NCI-H2029 (cell line): ENCODE measurements at regions not wholly inside any gene's neighbourhood (a gene's known extent, or its start where the extent isn't known, plus 50 kb on each side); places are given as distances from the start of the nearest gene placed in this dataset.
"Not testable (repeated sequence)": the region's sequence is repeated elsewhere in the genome, so short reads cannot be mapped to it uniquely, and the experiment has no call there.

ENCODE experiments used
- DNase-seq: peaks from one replicate; lab custom pipeline; 2025; lab: John Stamatoyannopoulos, UW

- DNase-seq = no peak
These were observed 250.4 kb upstream of the SLC16A7 start for GRCh38 chr12:59345406-59345805.

- DNase-seq = no peak
These were observed 251.6 kb upstream of the SLC16A7 start for GRCh38 chr12:59344224-59344623.

GRCh38 chr12:59329462-59329861 lies 266.4 kb upstream of the SLC16A7 start:
- DNase-seq = no peak

- DNase-seq = not testable (repeated sequence)
These were observed 267.3 kb upstream of the SLC16A7 start for GRCh38 chr12:59328395-59329075.

GRCh38 chr12:59326457-59326856 lies 269.4 kb upstream of the SLC16A7 start:
- DNase-seq = not testable (repeated sequence)

GRCh38 chr12:59322473-59322872 lies 273.4 kb upstream of the SLC16A7 start:
- peak; percentile 57 for DNase-seq

GRCh38 chr12:59321278-59321677 lies 274.6 kb upstream of the SLC16A7 start:
- no peak for DNase-seq

- DNase-seq = no peak
These were observed 275.7 kb upstream of the SLC16A7 start for GRCh38 chr12:59320112-59320511.

GRCh38 chr12:59318940-59319339 lies 276.9 kb upstream of the SLC16A7 start:
- DNase-seq = no peak

GRCh38 chr12:59317598-59317997 lies 278.2 kb upstream of the SLC16A7 start:
- no peak for DNase-seq

GRCh38 chr12:59316938-59317337 lies 278.9 kb upstream of the SLC16A7 start:
- DNase-seq = no peak

- not testable (repeated sequence) for DNase-seq
These were observed 279.5 kb upstream of the SLC16A7 start for GRCh38 chr12:59316354-59316753.

GRCh38 chr12:59314209-59314608 lies 281.6 kb upstream of the SLC16A7 start:
- no peak for DNase-seq

- DNase-seq = no peak
These were observed 291.6 kb upstream of the SLC16A7 start for GRCh38 chr12:59304077-59304721.

- no peak for DNase-seq
These were observed 297.5 kb upstream of the SLC16A7 start for GRCh38 chr12:59298296-59298695.

- no peak for DNase-seq
These were observed 301.6 kb upstream of the SLC16A7 start for GRCh38 chr12:59294221-59294620.

GRCh38 chr12:59282999-59283398 lies 312.8 kb upstream of the SLC16A7 start:
- no peak for DNase-seq

- not testable (repeated sequence) for DNase-seq
These were observed 322.3 kb upstream of the SLC16A7 start for GRCh38 chr12:59273561-59273960.

- no peak for DNase-seq
These were observed 327.5 kb upstream of the SLC16A7 start for GRCh38 chr12:59268295-59268809.

GRCh38 chr12:59260202-59260601 lies 335.6 kb upstream of the SLC16A7 start:
- DNase-seq = no peak

- DNase-seq = no peak
These were observed 332.4 kb upstream of the LRIG3 start for GRCh38 chr12:59252731-59253130.

GRCh38 chr12:59250766-59251165 lies 330.5 kb upstream of the LRIG3 start:
- no peak for DNase-seq

- no peak for DNase-seq
These were observed 319.7 kb upstream of the LRIG3 start for GRCh38 chr12:59240048-59240447.

- no peak for DNase-seq
These were observed 314.1 kb upstream of the LRIG3 start for GRCh38 chr12:59234391-59234790.
